H1 (cell line): ENCODE measurements at regions not wholly inside any gene's neighbourhood (a gene's known extent, or its start where the extent isn't known, plus 50 kb on each side); places are given as distances from the start of the nearest gene placed in this dataset.

ENCODE experiments used
- BCL11A ChIP-seq, 2 experiments: IDR thresholded peaks; one replicate each; pipeline ENCODE4 v1.6.1; 2011; ENCODE audit warnings: low read depth in 2 of 2, low read length in 2 of 2, mild to moderate bottlenecking in 2 of 2
- BRCA1 ChIP-seq: IDR thresholded peaks from 2 replicates; pipeline ENCODE4 v1.6.1; 2012; ENCODE audit warnings: low read depth, low read length, improper control_type of control experiment
- CBX8 ChIP-seq: fragments of 300-800, 300-1000 bp; sonication (generic); IDR thresholded peaks from 2 replicates; pipeline ENCODE4 v1.7.1; 2016; ENCODE audit warnings: low read depth, low read length, borderline replicate concordance
- EZH2 ChIP-seq: fragments of 200-600 bp; sonication (generic); IDR thresholded peaks from 2 replicates; pipeline ENCODE4 v1.7.1; 2012; ENCODE audit warnings: low read depth, mild to moderate bottlenecking, moderate library complexity, low read length, inconsistent platforms; ENCODE audit not compliant: severe bottlenecking
- POLR2A ChIP-seq, 2 experiments: IDR thresholded peaks; 1 replicate in 1 of 2; 2 replicates in 1 of 2; pipeline ENCODE4 v1.6.1; 2011; ENCODE audit warnings: low read depth in 2 of 2, low read length in 2 of 2, mild to moderate bottlenecking in 2 of 2; ENCODE audit errors: control extremely low read depth in 1 of 2
- POLR2AphosphoS5 ChIP-seq: IDR thresholded peaks from 2 replicates; pipeline ENCODE4 v1.6.1; 2011; ENCODE audit warnings: low read depth, low read length
- RNF2 ChIP-seq: fragments of 200-900, 300-1000 bp; sonication (generic); IDR thresholded peaks from 2 replicates; pipeline ENCODE4 v1.7.1; 2016; ENCODE audit warnings: borderline replicate concordance, low read depth, mild to moderate bottlenecking, antibody characterized with exemption, low read length; ENCODE audit not compliant: poor library complexity, severe bottlenecking; ENCODE audit errors: missing control alignments
- SAP30 ChIP-seq: fragments of 300-600 bp; sonication (generic); IDR thresholded peaks from 2 replicates; pipeline ENCODE4 v1.7.1; 2012; ENCODE audit warnings: low read length, moderate library complexity, mild to moderate bottlenecking, inconsistent platforms; ENCODE audit not compliant: insufficient read depth, insufficient replicate concordance
- SIRT6 ChIP-seq: IDR thresholded peaks from one replicate; pipeline ENCODE4 v1.7.1; 2012; ENCODE audit warnings: low read length, inconsistent platforms
- ZNF274 ChIP-seq: IDR thresholded peaks from 2 replicates; pipeline ENCODE4 v1.7.0; 2012; ENCODE audit warnings: low read length, borderline replicate concordance; ENCODE audit errors: extremely low read depth
- TF ChIP-seq, protein P1 (sequence below): fragments of 300-600 bp; sonication (generic); IDR thresholded peaks from 2 replicates; pipeline ENCODE4 v1.7.1; 2012; ENCODE audit warnings: low read length, moderate library complexity, mild to moderate bottlenecking, inconsistent platforms; ENCODE audit not compliant: insufficient replicate concordance

DNA sequence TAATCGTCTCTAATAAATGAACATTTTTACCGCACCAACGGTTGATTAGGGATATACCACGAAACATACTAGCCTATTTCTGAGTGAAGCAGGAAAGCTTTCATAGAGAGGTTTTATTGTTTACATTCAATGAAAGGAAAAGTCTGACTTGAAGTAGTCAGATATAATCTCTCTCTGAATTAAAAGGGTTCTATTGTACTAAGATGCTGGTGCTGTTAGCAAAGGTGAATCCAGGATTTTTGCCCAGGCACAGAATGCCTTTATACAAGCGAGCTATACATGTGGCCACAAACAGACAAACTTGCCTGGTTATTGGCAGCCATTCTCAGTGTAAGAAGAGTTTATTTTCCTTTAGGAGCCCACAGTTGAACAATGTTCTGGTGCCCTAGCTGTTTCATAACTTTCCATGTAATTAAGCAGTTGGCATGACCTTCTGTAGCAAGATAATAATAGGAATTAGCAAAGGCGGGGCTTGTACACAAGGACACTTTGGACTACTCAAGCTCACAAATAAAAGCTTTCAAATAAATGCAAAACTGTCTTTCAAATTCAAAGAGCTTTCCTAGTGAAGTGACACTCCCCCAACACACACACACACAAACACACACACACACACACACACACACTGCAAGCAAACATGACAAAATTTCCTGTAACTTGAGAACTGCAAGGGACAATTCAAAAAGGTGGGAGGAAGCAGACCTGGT, 198.7 kb upstream of the MAP3K1 start (continued):
- TF ChIP-seq, protein P1, sequence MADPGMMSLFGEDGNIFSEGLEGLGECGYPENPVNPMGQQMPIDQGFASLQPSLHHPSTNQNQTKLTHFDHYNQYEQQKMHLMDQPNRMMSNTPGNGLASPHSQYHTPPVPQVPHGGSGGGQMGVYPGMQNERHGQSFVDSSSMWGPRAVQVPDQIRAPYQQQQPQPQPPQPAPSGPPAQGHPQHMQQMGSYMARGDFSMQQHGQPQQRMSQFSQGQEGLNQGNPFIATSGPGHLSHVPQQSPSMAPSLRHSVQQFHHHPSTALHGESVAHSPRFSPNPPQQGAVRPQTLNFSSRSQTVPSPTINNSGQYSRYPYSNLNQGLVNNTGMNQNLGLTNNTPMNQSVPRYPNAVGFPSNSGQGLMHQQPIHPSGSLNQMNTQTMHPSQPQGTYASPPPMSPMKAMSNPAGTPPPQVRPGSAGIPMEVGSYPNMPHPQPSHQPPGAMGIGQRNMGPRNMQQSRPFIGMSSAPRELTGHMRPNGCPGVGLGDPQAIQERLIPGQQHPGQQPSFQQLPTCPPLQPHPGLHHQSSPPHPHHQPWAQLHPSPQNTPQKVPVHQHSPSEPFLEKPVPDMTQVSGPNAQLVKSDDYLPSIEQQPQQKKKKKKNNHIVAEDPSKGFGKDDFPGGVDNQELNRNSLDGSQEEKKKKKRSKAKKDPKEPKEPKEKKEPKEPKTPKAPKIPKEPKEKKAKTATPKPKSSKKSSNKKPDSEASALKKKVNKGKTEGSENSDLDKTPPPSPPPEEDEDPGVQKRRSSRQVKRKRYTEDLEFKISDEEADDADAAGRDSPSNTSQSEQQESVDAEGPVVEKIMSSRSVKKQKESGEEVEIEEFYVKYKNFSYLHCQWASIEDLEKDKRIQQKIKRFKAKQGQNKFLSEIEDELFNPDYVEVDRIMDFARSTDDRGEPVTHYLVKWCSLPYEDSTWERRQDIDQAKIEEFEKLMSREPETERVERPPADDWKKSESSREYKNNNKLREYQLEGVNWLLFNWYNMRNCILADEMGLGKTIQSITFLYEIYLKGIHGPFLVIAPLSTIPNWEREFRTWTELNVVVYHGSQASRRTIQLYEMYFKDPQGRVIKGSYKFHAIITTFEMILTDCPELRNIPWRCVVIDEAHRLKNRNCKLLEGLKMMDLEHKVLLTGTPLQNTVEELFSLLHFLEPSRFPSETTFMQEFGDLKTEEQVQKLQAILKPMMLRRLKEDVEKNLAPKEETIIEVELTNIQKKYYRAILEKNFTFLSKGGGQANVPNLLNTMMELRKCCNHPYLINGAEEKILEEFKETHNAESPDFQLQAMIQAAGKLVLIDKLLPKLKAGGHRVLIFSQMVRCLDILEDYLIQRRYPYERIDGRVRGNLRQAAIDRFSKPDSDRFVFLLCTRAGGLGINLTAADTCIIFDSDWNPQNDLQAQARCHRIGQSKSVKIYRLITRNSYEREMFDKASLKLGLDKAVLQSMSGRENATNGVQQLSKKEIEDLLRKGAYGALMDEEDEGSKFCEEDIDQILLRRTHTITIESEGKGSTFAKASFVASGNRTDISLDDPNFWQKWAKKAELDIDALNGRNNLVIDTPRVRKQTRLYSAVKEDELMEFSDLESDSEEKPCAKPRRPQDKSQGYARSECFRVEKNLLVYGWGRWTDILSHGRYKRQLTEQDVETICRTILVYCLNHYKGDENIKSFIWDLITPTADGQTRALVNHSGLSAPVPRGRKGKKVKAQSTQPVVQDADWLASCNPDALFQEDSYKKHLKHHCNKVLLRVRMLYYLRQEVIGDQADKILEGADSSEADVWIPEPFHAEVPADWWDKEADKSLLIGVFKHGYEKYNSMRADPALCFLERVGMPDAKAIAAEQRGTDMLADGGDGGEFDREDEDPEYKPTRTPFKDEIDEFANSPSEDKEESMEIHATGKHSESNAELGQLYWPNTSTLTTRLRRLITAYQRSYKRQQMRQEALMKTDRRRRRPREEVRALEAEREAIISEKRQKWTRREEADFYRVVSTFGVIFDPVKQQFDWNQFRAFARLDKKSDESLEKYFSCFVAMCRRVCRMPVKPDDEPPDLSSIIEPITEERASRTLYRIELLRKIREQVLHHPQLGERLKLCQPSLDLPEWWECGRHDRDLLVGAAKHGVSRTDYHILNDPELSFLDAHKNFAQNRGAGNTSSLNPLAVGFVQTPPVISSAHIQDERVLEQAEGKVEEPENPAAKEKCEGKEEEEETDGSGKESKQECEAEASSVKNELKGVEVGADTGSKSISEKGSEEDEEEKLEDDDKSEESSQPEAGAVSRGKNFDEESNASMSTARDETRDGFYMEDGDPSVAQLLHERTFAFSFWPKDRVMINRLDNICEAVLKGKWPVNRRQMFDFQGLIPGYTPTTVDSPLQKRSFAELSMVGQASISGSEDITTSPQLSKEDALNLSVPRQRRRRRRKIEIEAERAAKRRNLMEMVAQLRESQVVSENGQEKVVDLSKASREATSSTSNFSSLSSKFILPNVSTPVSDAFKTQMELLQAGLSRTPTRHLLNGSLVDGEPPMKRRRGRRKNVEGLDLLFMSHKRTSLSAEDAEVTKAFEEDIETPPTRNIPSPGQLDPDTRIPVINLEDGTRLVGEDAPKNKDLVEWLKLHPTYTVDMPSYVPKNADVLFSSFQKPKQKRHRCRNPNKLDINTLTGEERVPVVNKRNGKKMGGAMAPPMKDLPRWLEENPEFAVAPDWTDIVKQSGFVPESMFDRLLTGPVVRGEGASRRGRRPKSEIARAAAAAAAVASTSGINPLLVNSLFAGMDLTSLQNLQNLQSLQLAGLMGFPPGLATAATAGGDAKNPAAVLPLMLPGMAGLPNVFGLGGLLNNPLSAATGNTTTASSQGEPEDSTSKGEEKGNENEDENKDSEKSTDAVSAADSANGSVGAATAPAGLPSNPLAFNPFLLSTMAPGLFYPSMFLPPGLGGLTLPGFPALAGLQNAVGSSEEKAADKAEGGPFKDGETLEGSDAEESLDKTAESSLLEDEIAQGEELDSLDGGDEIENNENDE, result no peak
- TF ChIP-seq BRCA1, result no peak
- TF ChIP-seq EZH2, result no peak
- TF ChIP-seq RNF2, result no peak
- no peak for TF ChIP-seq ZNF274
- no peak for TF ChIP-seq CBX8
- TF ChIP-seq BCL11A (IDR thresholded peaks at IDR 0.05; ENCODE audit: low read depth in 2 of 2, low read length in 2 of 2), result no peak
- no peak for TF ChIP-seq POLR2AphosphoS5
- no peak for TF ChIP-seq POLR2A (IDR thresholded peaks at IDR 0.05; ENCODE audit: control extremely low read depth in 1 of 2, low read depth in 2 of 2, low read length in 2 of 2)
- no peak for TF ChIP-seq SIRT6
- TF ChIP-seq SAP30, result no peak
